OCI-LY7 (cell line): ENCODE measurements at regions not wholly inside any gene's neighbourhood (a gene's known extent, or its start where the extent isn't known, plus 50 kb on each side); places are given as distances from the start of the nearest gene placed in this dataset.

Experiments used
- BruUV-seq: library from RNA; stranded (reverse); fragments of 400-500 nt; replicated peaks from 2 replicates; lab custom pipeline; 2021; lab: Mats Ljungman, UMichigan
- CTCF ChIA-PET: fragments of 300-600 bp; sonication (Branson Sonifier 250); formaldehyde crosslinking; loops from one replicate; lab custom pipeline; 2022; ENCODE audit warnings: antibody characterized with exemption; ENCODE audit not compliant: unreplicated experiment; lab: Charles Lee
- POLR2A ChIA-PET: fragments of 300-600 bp; sonication (Branson Sonifier 250); formaldehyde crosslinking; loops from one replicate; lab custom pipeline; 2022; ENCODE audit warnings: antibody characterized with exemption; lab: Charles Lee
- DNase-seq: peaks from one replicate; pipeline ENCODE4 v3.0.0-alpha.2; 2015; ENCODE audit warnings: low spot score
- H2AFZ ChIP-seq: fragments of 200-600 bp; sonication (generic), shearing (Covaris generic); 2 replicates; pipeline ENCODE4 v1.6.1; 2014; ENCODE audit warnings: mild to moderate bottlenecking, antibody characterized with exemption, low read length, moderate library complexity
- H3K27ac ChIP-seq: fragments of 200-600 bp; sonication (generic); 2 replicates; pipeline ENCODE4 v1.5.1; 2014; ENCODE audit warnings: mixed run types, low read depth, mild to moderate bottlenecking, moderate library complexity, low read length, inconsistent platforms; ENCODE audit not compliant: poor library complexity, severe bottlenecking
- H3K36me3 ChIP-seq: fragments of 200-600 bp; sonication (generic); 2 replicates; pipeline ENCODE4 v1.6.1; 2014; ENCODE audit warnings: mild to moderate bottlenecking, antibody characterized with exemption, low read length, moderate library complexity, mixed read lengths; ENCODE audit not compliant: insufficient read depth
- H3K4me1 ChIP-seq: fragments of 200-600 bp; sonication (generic); 2 replicates; pipeline ENCODE4 v1.5.1; 2014; ENCODE audit warnings: mild to moderate bottlenecking, low read length; ENCODE audit not compliant: insufficient read depth, poor library complexity, severe bottlenecking
- H3K4me2 ChIP-seq: fragments of 200-600 bp; sonication (generic); 2 replicates; pipeline ENCODE4 v1.6.1; 2014; ENCODE audit warnings: mild to moderate bottlenecking, low read length
- H3K4me3 ChIP-seq: fragments of 200-600 bp; sonication (generic); 2 replicates; pipeline ENCODE4 v1.5.1; 2014; ENCODE audit warnings: mild to moderate bottlenecking, low read depth, low read length; ENCODE audit not compliant: poor library complexity, severe bottlenecking
- H3K79me2 ChIP-seq: fragments of 200-600 bp; sonication (generic); 2 replicates; pipeline ENCODE4 v1.6.1; 2016; ENCODE audit warnings: low read depth, mild to moderate bottlenecking, low read length, moderate library complexity, mixed read lengths; ENCODE audit not compliant: insufficient read depth
- H3K9me2 ChIP-seq: fragments of 200-600 bp; sonication (generic); 2 replicates; pipeline ENCODE4 v1.6.1; 2016; ENCODE audit warnings: mild to moderate bottlenecking, low read length, mixed read lengths; ENCODE audit not compliant: insufficient read depth
- H3K9me3 ChIP-seq: fragments of 200-600 bp; sonication (generic); 2 replicates; pipeline ENCODE4 v1.6.1; 2014; ENCODE audit warnings: mild to moderate bottlenecking, mixed run types, low read length, mixed read lengths
- H4K20me1 ChIP-seq: fragments of 200-600 bp; sonication (generic); 2 replicates; pipeline ENCODE4 v1.6.1; 2014; ENCODE audit warnings: mild to moderate bottlenecking, antibody characterized with exemption, low read length, moderate library complexity, mixed read lengths; ENCODE audit not compliant: insufficient read depth
- CTCF ChIP-seq: fragments of 200-600 bp; sonication (generic); conservative IDR thresholded peaks from 2 replicates; pipeline ENCODE4 v1.5.1; 2014; ENCODE audit warnings: mild to moderate bottlenecking, antibody characterized with exemption, low read length, moderate library complexity, mixed read lengths
- EZH2phosphoT487 ChIP-seq: fragments of 200-600 bp; sonication (generic); IDR thresholded peaks from 2 replicates; pipeline ENCODE4 v1.6.1; 2018; ENCODE audit warnings: low read depth, borderline replicate concordance, mild to moderate bottlenecking, mixed run types, antibody characterized with exemption, low read length, moderate library complexity, mixed read lengths
- intact Hi-C: fragments of 100-400 bp; cut with micrococcal nuclease; formaldehyde crosslinking; loops from one replicate; pipeline ENCODE4 v1.10.0; 2022; ENCODE audit not compliant: unreplicated experiment

- Histone ChIP-seq H2AFZ (no peak overlapping the region), H3K27ac (no peak overlapping the region), H3K4me3 (no peak overlapping the region), H3K36me3 (no peaks in the 10 kb centered on the region), H3K4me2 (no peak overlapping the region), H3K9me2 (no peaks in the 10 kb centered on the region), H3K4me1 (no peaks in the 10 kb centered on the region), H3K79me2 (no peaks in the 10 kb centered on the region), H4K20me1 (no peaks in the 10 kb centered on the region), H3K9me3 (no peaks in the 10 kb centered on the region)
- no peak for DNase-seq
- POLR2A ChIA-PET: no interaction called here
- no TSS peak for BruUV-seq
- intact Hi-C loops: no loop called here
- TF ChIP-seq EZH2phosphoT487: no peak
- no peak for TF ChIP-seq CTCF
- CTCF ChIA-PET: no interaction called here
These were observed 129.2 kb downstream of the CTTN start for GRCh38 chr11:70527429-70528045.

- H3K4me2 ChIP-seq: no peak overlapping the region
- no peaks in the 10 kb centered on the region for H3K9me2 ChIP-seq
- no peak overlapping the region for H3K4me3 ChIP-seq
- no peaks in the 10 kb centered on the region for H4K20me1 ChIP-seq
- H2AFZ ChIP-seq: no peak overlapping the region
- intact Hi-C loops: no loop called here
- CTCF ChIA-PET: no interaction called here
- TF ChIP-seq CTCF: no peak
- no peak for TF ChIP-seq EZH2phosphoT487
- POLR2A ChIA-PET: no interaction called here
- no peaks in the 10 kb centered on the region for H3K36me3 ChIP-seq
- no peaks in the 10 kb centered on the region for H3K79me2 ChIP-seq
- H3K27ac ChIP-seq: no peak overlapping the region
- H3K9me3 ChIP-seq: no peaks in the 10 kb centered on the region
- no peaks in the 10 kb centered on the region for H3K4me1 ChIP-seq
- DNase-seq: no peak
- BruUV-seq: no TSS peak
These were observed 129.9 kb downstream of the CTTN start for GRCh38 chr11:70528046-70528793.
